Breast epithelium (tissue), 3 donors: ENCODE measurements at regions not wholly inside any gene's neighbourhood (a gene's known extent, or its start where the extent isn't known, plus 50 kb on each side); places are given as distances from the start of the nearest gene placed in this dataset.

ENCODE experiments used
- CTCF ChIP-seq, 3 donors: fragments of 450-650 bp; IDR thresholded peaks; one replicate each; pipeline ENCODE4 v1.5.1; 2016 to 2017; ENCODE audit warnings: antibody characterized with exemption in 3 of 3, mild to moderate bottlenecking in 3 of 3, moderate library complexity in 3 of 3
- POLR2A ChIP-seq: fragments of 450-650 bp; IDR thresholded peaks from one replicate; pipeline ENCODE4 v1.6.1; 2016; ENCODE audit warnings: antibody characterized with exemption, mild to moderate bottlenecking, moderate library complexity
- POLR2AphosphoS5 ChIP-seq, 3 donors: sonication (generic); formaldehyde crosslinking; IDR thresholded peaks; one replicate each; pipeline ENCODE4 v1.6.1; 2017; ENCODE audit warnings: antibody characterized with exemption in 3 of 3

GRCh38 chr4:13903901-13904300 lies 276.4 kb upstream of the BOD1L1 start:
- TF ChIP-seq CTCF (IDR thresholded peaks at IDR 0.05) (no peak), POLR2A (no peak), POLR2AphosphoS5 (IDR thresholded peaks at IDR 0.05) (no peak)
